Fibroblast of peridontal ligament (primary cell): ENCODE measurements at regions not wholly inside any gene's neighbourhood (a gene's known extent, or its start where the extent isn't known, plus 50 kb on each side); places are given as distances from the start of the nearest gene placed in this dataset.
"Not testable (repeated sequence)": the region's sequence is repeated elsewhere in the genome, so short reads cannot be mapped to it uniquely, and the experiment has no call there.

ENCODE experiments used
- DNase-seq: peaks from one replicate; pipeline ENCODE4 v3.0.0-alpha.2; 2010; ENCODE audit errors: extremely low read depth

DNA sequence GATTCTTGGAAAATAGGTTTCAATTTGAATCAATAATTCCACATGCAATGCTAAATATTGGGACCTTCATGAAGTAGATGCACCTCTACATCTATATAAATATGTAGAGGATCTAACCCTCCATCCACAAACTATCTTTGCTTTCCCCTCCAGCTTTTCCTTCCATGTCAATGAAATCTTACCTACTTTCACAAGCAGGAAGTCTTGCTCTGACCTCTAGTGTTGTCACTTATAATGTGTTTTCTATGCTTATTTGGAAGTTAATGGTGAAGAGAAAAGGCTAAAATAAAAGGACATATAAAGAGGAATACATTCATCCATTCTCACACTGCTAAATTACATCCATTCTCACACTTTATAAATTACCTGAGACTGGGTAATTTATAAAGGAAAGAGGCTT is 472.7 kb upstream of the DIAPH2 start:
- DNase-seq = no peak

DNA sequence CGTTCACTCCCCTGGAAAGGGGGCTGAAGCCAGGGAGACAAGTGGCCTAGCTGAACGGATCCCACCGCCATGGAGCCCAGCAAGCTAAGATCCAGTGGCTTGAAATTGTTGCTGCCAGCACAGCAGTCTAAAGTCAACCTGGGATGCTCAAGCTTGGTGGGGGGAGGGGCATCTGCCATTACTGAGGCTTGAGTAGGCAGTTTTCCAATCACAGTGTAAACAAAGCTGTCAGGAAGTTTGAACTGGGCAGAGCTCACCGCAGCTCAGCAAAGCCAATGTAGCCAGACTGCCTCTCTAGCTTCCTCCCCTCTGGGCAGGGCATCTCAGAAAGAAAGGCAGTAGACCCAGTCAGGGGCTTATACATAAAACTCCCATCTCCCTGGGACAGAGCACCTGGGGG is 470.0 kb upstream of the DIAPH2 start:
- not testable (repeated sequence) for DNase-seq

DNA sequence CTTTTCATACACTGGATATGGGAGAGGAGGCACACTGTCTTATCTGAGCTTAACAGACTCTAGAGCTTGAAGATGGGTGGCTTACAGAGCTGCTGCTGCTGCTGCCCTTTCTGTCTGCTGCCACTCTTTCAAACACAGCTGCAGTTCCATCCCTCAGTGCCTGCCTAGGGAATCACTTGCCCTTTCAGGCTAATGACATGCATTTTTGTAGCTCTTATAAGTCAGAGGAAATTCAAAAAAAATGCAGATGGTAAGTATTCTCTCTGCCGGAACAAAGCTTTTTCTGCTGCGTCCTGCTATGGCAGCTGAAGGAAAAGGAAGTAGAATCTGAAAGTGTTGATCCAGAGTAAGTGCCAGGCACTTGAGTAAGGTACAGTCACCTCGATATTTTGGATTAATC is 460.4 kb upstream of the DIAPH2 start:
- DNase-seq = no peak

DNA sequence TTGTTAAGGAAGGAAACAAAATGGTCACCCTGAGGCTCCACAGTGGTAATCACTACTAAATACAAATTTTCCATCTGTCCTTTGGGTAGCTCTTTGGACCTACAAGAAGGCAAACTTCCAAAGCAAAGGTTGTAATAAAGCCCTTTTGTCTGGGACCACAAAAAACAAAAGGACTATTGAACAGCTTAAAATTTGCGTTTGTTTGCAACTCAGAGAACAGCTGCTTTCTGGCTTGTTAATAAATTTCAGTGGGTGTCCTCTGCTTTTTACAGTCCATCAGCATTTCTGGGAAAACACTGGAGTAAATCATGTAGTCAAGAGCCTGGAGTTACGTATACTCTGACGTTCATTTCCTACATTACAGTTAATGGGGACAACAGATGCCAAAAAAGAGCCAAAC is 439.7 kb upstream of the DIAPH2 start:
- DNase-seq = no peak

DNA sequence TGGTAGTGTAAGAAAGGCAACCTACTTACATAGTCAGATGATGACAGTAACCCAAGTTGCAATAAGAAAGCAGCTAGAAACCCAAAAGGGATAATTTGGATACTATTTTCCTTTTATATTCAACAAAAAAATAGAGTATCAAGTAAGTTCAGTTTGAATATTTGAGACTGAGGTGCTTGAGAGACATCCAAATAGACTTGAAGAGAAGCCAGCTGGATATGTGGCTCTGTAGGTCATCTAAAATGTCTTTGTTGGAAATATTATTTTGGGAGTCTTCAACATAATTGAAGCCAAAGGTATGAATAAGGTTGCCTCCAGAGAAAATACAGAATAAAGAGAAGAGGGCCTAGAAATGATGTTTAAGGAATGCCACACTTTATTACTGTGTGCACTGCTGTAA is 438.2 kb upstream of the DIAPH2 start:
- DNase-seq = no peak
